MM.1S (cell line): ENCODE measurements at regions not wholly inside any gene's neighbourhood (a gene's known extent, or its start where the extent isn't known, plus 50 kb on each side); places are given as distances from the start of the nearest gene placed in this dataset.

Source experiments
- DNase-seq: peaks from one replicate; pipeline ENCODE4 v3.0.0-alpha.2; 2015
- H2AFZ ChIP-seq: fragments of 300-600 bp; sonication (generic); 2 replicates; pipeline ENCODE4 v1.6.0; 2016; ENCODE audit warnings: antibody characterized with exemption, low read length
- H3F3A ChIP-seq: fragments of 300-600 bp; sonication (generic); 2 replicates; pipeline ENCODE4 v1.6.1; 2016; ENCODE audit warnings: mild to moderate bottlenecking, antibody characterized with exemption, low read length, moderate library complexity, mixed read lengths; ENCODE audit not compliant: insufficient read depth
- H3K27ac ChIP-seq: fragments of 300-600 bp; sonication (generic); 2 replicates; pipeline ENCODE4 v1.5.1; 2016; ENCODE audit warnings: mild to moderate bottlenecking, low read length
- H3K27me3 ChIP-seq: fragments of 300-600 bp; sonication (generic); replicated peaks from 2 replicates; pipeline ENCODE4 v1.6.0; 2016; ENCODE audit warnings: low read length; ENCODE audit not compliant: insufficient read depth
- H3K36me3 ChIP-seq: fragments of 300-600 bp; sonication (generic); replicated peaks from 2 replicates; pipeline ENCODE4 v1.6.1; 2016; ENCODE audit warnings: mild to moderate bottlenecking, low read length, mixed read lengths; ENCODE audit not compliant: insufficient read depth
- H3K4me1 ChIP-seq: fragments of 300-600 bp; sonication (generic); 2 replicates; pipeline ENCODE4 v1.6.1; 2016; ENCODE audit warnings: low read length, mixed read lengths
- H3K4me2 ChIP-seq: fragments of 300-600 bp; sonication (generic); 2 replicates; pipeline ENCODE4 v1.6.0; 2016; ENCODE audit warnings: low read depth, low read length
- H3K4me3 ChIP-seq: fragments of 300-600 bp; sonication (generic); 2 replicates; pipeline ENCODE4 v1.5.1; 2016; ENCODE audit warnings: low read length, mixed read lengths
- H3K79me2 ChIP-seq: fragments of 300-600 bp; sonication (generic); 2 replicates; pipeline ENCODE4 v1.6.1; 2016; ENCODE audit warnings: mixed run types, low read length, mixed read lengths
- H3K9ac ChIP-seq: fragments of 300-600 bp; sonication (generic); 2 replicates; pipeline ENCODE4 v1.6.1; 2016; ENCODE audit warnings: low read length, mixed read lengths
- H3K9me2 ChIP-seq: fragments of 300-600 bp; sonication (generic); replicated peaks from 2 replicates; pipeline ENCODE4 v1.6.1; 2016; ENCODE audit warnings: mild to moderate bottlenecking, low read length, mixed read lengths; ENCODE audit not compliant: insufficient read depth
- H3K9me3 ChIP-seq: fragments of 300-600 bp; sonication (generic); replicated peaks from 2 replicates; pipeline ENCODE4 v1.6.1; 2016; ENCODE audit warnings: mild to moderate bottlenecking, low read length, mixed read lengths; ENCODE audit not compliant: insufficient read depth
- H4K20me1 ChIP-seq: fragments of 300-600 bp; sonication (generic); 2 replicates; pipeline ENCODE4 v1.6.1; 2016; ENCODE audit warnings: mild to moderate bottlenecking, low read length, moderate library complexity, mixed read lengths; ENCODE audit not compliant: insufficient read depth
- CTCF ChIP-seq: fragments of 300-600 bp; sonication (generic); IDR thresholded peaks from 2 replicates; pipeline ENCODE4 v1.5.1; 2016; ENCODE audit warnings: antibody characterized with exemption, low read length, mixed read lengths
- EZH2 ChIP-seq: fragments of 300-600 bp; sonication (generic); optimal IDR thresholded peaks from 2 replicates; pipeline ENCODE3; 2017; ENCODE audit warnings: low read depth, mild to moderate bottlenecking, antibody characterized with exemption, low read length, mixed read lengths
- EZH2phosphoT487 ChIP-seq: fragments of 300-600 bp; sonication (generic); IDR thresholded peaks from 2 replicates; pipeline ENCODE4 v1.6.1; 2018; ENCODE audit warnings: antibody characterized with exemption, low read length

GRCh38 chr2:228678110-228678509, 496.6 kb upstream of the SPHKAP start:
- TF ChIP-seq CTCF: no peak
- no peak for TF ChIP-seq EZH2phosphoT487
- TF ChIP-seq EZH2: no peak
- H3F3A ChIP-seq: no peaks in the 10 kb centered on the region
- H3K4me1 ChIP-seq: no peaks in the 10 kb centered on the region
- no peak overlapping the region for H2AFZ ChIP-seq
- no peaks in the 10 kb centered on the region for H3K9me3 ChIP-seq
- no peak overlapping the region for H3K4me3 ChIP-seq
- no peaks in the 10 kb centered on the region for H3K9me2 ChIP-seq
- H3K9ac ChIP-seq: no peak overlapping the region
- no peaks in the 10 kb centered on the region for H3K79me2 ChIP-seq
- no peaks in the 10 kb centered on the region for H3K36me3 ChIP-seq
- no peak for DNase-seq
- no peaks in the 10 kb centered on the region for H3K27me3 ChIP-seq
- H3K27ac ChIP-seq: no peak overlapping the region
- no peak overlapping the region for H3K4me2 ChIP-seq
- no peaks in the 10 kb centered on the region for H4K20me1 ChIP-seq

GRCh38 chr2:228675646-228676045, 494.2 kb upstream of the SPHKAP start:
- Histone ChIP-seq H3K27ac (no peak overlapping the region), H3K9me3 (no peaks in the 10 kb centered on the region), H3K9ac (no peak overlapping the region), H3K79me2 (no peaks in the 10 kb centered on the region), H3K27me3 (no peaks in the 10 kb centered on the region), H3K4me2 (no peak overlapping the region), H4K20me1 (no peaks in the 10 kb centered on the region), H3K36me3 (no peaks in the 10 kb centered on the region), H3K9me2 (no peaks in the 10 kb centered on the region), H3F3A (no peaks in the 10 kb centered on the region), H3K4me1 (no peaks in the 10 kb centered on the region), H3K4me3 (no peak overlapping the region), H2AFZ (no peak overlapping the region)
- TF ChIP-seq EZH2phosphoT487: no peak
- no peak for TF ChIP-seq CTCF
- no peak for TF ChIP-seq EZH2
- no peak for DNase-seq

- Histone ChIP-seq H3K9me3 (no peaks in the 10 kb centered on the region), H3K4me3 (no peak overlapping the region), H3K4me1 (no peaks in the 10 kb centered on the region), H3K36me3 (no peaks in the 10 kb centered on the region), H3F3A (no peaks in the 10 kb centered on the region), H3K27me3 (no peaks in the 10 kb centered on the region), H2AFZ (no peak overlapping the region), H4K20me1 (no peaks in the 10 kb centered on the region), H3K4me2 (no peak overlapping the region), H3K27ac (no peak overlapping the region), H3K9me2 (no peaks in the 10 kb centered on the region), H3K79me2 (no peaks in the 10 kb centered on the region), H3K9ac (no peak overlapping the region)
- TF ChIP-seq CTCF (no peak), EZH2 (no peak), EZH2phosphoT487 (no peak)
- no peak for DNase-seq
Observed at GRCh38 chr2:228675091-228675490, 493.6 kb upstream of the SPHKAP start.
